GM19467 (cell line): ENCODE measurements at regions not wholly inside any gene's neighbourhood (a gene's known extent, or its start where the extent isn't known, plus 50 kb on each side); places are given as distances from the start of the nearest gene placed in this dataset.

Experiments
- ATAC-seq: cut with Tn5 transposase; IDR thresholded peaks from one replicate; pipeline ENCODE4 v1.9.1; 2021; ENCODE audit warnings: mild to moderate bottlenecking, moderate library complexity; ENCODE audit not compliant: unreplicated experiment

DNA sequence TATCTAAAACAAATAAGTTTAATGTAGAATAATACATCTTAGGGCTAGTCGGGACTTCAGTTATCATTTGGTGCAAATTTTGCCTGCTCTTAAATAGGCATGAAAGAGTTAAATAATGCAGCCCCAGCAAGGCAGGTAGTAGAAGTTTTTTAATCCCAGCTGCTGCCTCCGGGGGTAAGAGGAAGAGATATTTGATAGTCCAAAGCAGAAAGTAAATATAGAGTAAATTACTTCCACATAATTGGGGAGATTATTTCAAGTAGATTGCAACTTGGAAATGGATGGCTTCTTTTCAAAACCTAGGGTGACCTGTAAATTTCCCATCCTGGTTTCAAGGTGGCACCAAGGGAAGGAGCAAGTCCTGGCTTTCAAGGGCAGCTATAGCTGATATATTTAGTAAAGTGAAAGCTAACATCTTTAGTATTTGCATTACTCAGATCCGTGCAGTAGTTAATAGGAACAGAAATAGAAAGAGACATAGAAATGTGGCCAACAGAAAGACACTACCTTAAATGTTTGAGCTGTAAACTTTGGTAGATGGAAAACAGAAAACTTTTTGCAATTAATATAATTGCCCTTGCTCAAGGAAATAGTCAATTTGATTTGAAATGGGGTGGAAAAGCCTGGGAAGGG, 109.1 kb downstream of the LMO4 start:
- peak; percentile 72 for ATAC-seq

DNA sequence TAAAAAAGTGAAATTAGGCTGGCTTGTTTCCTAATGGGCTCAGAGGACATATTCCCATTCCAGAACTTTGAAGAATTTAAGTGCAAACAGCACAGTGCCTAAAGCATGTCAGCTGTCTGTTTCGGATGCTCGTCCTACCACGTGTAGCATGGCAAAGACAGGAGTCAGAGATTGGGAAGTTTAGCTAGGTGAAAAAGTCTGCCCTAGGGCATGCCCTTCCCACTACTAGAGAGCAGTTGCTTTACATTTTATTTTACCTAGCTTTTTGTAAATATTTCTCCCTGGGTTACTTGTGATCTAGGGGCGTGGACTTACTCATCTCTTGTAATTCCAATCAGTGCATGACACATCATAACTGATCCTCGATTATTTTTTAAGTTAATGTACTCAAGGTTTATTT, 111.1 kb downstream of the LMO4 start:
- ATAC-seq, result no peak

DNA sequence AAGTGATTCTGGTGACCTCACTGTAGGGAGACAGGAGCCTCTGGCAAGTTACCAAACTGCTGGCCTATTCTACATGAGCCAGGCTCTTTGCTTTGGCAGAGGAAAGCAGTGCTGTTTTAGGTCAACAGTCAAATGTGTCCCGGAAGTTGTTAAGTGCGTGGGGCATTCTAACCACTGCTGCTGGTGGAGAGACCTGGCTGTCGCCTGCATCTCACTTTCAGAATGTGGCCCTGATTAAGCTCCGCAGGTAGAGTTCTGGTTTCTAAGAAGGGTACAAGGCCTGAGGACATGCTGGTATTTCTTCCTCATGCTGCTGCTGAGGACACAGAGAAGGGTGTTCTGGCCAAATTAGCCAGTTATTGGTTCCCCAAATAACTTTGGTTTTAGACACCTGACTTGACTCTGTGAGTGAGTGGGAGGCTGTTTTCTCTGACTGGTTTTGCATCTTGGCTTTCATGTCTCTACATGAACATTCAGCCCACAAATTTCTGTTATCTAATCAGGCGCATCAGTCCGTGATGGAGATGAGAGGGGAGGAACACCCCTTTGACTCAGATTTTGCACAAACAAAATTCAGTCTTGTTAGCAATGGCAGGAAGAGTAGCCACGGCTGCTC, 120.8 kb downstream of the LMO4 start:
- ATAC-seq, result peak; percentile 85

DNA sequence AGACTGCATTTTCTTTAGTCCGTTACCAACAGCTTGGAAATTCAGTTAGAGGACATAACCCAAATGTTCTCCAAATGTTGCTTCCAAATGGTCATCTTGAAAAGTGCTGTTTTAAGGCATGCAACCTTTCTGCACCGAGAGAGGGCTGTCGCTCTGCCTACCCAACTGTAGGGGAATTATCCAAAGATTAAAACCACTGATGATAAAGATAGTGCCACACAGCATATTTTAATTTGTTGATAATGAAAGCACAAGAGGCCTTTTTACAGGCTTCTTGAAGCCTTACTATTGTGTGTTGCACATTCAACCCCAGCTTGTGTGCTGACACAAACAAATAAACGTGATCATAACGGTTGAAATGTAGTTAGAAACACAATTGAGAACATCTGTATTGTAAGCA, 121.5 kb downstream of the LMO4 start:
- ATAC-seq, result no peak

DNA sequence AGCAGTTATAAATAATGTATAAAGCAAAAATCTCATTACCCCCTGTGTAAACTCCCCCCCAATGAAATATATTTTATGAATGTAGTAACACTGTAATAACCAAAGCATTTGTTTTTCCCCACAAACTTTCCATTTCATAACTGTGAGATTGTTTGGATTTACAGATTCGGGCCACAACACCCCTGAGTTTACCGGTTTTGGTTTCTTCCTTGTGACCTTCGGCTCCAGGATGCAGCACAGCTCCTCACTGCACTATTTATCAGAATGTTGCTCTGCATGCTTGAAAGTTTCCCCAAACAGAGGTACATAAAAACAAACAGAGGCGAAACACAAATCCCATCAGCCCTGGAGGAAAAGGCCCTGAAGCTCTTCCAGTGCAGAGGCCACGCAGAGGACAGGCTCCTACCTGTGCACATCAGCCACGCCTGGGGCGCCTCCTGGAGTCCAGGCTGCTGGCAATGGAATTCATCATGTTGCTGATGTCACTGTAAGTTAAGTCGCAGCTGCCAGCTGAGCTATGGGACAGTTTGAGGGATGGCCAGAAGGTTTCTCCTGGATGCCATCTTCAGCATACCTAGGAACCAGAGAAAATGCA, 122.0 kb downstream of the LMO4 start:
- no peak for ATAC-seq

DNA sequence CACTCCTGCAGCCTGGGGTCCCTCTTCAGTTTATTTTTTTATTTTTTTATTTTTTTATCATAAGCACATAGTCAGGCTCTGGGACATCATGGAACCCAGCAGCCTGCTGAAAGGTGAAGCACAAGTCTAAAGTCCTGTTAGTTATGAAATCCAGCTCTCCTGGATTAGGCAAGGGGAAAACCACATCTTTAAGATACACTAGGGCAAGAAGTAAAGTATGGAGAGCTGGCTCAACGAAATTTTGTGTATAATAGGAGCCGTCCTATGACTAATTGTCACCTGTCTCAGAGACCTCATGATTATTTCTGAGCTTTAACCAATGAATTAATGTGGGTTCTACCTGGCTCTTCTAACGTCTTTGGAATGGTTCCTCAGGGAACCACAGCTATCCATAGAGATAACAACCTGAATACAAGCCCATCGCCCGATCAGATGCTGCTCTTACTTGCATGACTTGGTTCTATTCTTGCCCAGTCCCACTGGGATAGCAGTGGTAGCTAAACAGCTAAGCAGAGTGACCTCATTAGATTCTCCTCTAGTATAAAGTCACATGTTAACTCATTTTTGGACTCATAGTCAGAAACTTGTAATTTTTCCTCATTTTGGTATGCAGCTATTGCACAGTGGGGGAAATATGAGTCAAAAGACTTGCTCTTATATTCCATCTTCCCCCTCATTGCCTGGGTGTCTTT, 122.7 kb downstream of the LMO4 start:
- no peak for ATAC-seq

DNA sequence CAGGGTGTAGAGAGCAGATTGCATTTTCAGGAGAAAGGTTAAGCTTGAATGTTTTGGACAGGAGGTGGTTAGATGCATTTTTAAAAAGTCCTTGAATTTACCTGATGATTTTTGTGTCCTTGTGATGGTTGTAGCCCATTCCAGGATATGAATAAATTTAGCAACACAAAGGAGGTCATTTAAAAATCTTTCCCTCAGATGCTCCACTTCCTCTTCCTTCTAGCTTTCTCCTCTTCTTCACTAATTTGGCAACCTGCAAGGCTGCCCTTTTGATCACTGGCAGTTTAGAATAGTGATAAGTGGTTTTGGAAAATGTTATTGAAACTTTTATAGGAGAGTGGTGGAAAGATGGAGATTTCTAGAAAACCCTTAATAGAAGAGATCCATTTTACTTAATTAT, 124.0 kb downstream of the LMO4 start:
- ATAC-seq, result no peak

DNA sequence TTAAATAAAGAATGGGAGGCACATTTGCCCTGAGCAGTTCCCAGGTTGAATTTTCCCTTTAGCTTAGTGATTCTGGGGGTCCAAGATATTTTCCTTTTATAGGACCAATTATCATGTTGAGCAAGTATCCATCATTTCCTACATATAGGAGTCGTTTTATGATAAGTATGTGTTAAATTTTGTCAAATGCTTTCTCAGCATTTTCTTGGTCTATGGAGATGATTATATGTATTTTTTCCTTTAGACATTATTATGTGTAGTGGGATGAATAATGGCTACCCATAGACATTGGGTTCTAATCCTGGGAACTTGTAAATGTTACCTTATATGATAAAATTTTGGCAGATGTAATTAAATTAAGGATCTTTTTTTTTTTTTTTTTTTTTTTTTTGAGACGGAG, 128.7 kb downstream of the LMO4 start:
- ATAC-seq, result no peak

DNA sequence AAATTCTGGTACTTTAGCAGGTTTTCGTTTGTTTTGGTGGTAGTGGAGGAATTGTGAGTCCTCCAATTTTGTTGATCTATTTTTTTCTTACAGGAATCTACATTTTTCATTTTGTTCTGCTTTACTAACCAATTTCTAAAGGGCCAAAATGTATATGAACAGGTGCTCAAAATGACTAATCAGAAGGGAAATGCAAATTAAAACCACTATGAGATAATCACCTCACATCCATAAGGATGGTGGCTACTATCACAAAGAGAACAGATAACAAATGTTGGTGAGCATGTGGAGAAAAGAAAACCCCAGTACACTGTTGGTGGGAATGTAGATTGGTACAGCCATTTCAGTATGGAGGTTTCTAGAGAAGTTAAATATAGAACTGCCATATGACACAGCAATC, 134.2 kb downstream of the LMO4 start:
- ATAC-seq, result no peak

DNA sequence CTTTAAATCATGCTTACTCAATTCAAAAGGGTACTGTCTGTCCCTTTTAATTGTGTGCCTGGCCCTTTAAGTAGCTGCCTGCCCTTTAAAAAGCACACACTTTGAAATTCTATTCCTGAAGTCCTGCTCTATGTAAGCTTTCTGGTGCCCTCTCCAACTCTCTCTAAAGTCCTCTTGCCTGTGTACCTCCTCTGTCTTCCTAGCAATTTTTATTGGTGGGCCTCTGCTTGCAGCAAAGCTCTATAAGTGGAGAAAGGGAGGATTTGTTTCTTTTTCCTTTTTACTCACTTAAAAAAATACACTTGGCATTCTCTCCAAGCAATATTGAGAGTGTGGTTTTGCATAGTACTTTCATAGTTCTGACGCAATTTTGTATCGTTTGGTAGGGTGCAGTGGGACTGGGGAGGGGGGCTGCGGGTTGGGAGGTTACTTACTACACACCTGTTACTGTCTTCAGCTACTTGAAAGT, 135.4 kb downstream of the LMO4 start:
- peak; percentile 56 for ATAC-seq

DNA sequence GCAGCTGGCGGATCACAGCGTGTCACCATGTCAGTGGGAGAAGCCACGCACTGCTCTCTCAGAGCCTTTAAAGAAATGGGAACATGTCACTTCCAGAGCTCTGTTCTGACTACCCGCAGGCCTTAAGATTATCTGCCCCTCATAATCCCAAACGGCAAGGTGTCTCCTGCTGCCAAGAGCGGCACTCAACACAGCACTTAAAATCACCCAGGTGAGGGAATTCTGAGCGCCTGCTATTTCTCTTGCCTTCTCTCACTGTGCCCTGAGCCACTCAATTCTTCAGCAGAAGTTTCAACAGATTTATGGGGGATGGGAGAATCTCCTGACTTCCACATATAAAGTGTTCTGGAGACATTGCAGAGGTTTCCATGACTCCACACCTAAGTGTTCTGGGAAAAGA, 137.9 kb downstream of the LMO4 start:
- no peak for ATAC-seq

DNA sequence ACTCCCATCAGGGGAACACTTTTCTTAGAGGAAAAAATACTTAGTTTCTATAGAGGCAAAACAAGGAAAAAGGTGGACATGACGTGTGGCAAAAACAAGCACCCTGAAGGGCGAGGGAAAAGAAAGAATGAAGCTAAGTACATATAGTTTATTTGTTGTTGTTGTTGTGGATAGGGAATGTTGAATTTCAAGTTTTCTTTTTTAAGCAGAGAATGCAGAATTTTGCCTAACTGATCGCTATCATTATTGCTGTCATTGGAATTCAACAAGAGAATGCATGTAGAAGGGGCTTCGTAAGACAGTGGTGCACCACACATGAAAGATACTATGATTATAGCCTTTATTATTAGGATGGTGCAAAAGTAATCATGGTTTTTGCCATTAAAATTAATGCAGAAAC, 144.0 kb downstream of the LMO4 start:
- no peak for ATAC-seq

DNA sequence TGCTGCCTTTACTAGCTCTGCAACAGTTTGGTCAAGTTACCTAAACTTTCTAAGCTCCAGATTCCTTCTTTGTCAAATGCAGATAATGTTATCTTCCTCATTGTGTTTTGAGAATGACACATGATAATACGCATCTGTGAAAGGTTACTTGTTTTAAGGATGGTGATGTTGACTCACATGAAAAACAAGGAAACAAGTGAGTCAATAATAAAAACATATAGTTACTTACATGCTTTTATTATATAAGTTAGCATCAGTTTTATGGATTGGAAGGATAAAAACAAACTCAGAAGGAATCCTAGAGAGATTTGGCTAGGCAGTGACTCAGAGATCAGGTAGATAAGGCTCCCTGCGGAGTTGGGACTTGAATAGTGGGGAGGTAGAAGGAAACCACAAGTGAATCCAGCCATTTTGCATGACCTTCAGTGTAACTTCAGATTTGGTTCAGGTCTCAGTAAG, 144.6 kb downstream of the LMO4 start:
- no peak for ATAC-seq

DNA sequence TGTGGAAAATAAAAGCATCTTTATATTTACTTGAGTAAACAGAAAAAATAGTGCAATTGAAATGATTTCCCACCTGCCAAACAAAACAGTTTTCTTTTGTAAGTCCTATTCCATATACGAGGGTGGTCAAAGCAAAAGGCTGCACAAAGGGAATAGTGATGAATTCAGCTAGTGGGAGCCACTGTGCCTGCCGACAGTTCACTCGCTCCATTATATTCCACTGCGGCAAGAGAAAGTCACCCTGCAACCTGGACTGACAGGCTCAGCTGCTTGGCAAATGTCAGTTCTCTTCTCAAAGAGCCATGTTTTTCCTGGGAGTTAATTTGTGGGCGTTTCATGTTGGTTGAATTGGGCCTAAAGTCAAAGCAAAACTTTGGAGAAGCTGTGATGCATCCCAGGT, 145.4 kb downstream of the LMO4 start:
- ATAC-seq, result no peak

DNA sequence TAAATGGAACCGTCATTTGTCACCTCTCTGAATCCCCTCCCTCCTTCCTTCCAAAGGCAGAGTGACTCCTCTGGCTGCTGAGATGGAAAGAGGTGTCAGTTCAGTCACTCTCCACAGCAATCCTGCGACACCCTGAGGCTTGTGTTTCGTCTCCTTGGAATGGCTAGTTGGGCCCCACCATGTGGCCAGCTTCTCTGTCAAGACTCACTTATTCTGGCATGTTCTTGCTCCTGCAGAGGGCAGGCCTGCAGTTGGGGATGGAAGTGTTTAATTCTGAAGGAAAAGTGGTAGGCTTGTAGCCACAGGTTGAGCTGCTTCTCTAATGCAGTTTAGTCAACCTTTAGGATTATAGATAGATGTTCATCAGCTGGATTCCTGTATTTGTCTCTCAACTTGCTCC, 149.6 kb downstream of the LMO4 start:
- ATAC-seq, result no peak

DNA sequence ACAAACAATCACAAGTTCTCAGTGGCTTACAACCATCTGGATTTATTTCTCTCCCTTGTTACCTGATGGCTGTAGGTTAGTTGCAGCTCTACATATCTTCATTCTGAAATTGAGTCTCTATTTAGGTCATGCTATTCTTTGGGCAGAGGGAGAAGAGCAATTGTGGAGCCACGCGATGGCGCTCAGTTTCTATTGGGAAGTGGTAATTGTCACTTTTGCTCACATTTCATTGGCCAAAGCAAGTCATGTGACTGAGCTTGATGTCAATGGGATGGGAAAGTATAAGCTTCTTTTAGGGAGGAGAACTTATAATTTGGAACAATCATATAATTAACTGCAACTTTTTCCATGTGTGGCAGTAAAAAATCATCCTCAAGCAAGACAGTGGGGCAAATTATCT, 166.5 kb downstream of the LMO4 start:
- ATAC-seq, result no peak

DNA sequence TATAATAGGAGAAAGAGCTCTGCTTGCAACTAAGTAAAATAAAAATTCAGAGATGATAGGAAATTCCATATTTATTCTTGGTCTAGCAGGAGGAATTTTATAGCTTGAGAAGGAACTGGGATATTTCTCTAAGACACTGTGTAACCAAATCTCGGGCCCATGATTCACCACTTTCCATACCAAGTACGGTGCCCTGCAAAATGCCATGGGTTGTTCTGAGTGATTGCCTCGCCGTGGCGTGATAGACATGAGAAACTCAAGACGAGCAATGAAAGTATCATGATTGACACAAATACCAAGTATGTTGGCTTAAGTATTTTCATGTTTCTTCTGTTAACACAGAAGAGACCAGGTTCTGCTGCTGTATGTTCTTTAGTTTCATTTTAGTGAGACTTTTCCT, 167.2 kb downstream of the LMO4 start:
- ATAC-seq, result no peak

DNA sequence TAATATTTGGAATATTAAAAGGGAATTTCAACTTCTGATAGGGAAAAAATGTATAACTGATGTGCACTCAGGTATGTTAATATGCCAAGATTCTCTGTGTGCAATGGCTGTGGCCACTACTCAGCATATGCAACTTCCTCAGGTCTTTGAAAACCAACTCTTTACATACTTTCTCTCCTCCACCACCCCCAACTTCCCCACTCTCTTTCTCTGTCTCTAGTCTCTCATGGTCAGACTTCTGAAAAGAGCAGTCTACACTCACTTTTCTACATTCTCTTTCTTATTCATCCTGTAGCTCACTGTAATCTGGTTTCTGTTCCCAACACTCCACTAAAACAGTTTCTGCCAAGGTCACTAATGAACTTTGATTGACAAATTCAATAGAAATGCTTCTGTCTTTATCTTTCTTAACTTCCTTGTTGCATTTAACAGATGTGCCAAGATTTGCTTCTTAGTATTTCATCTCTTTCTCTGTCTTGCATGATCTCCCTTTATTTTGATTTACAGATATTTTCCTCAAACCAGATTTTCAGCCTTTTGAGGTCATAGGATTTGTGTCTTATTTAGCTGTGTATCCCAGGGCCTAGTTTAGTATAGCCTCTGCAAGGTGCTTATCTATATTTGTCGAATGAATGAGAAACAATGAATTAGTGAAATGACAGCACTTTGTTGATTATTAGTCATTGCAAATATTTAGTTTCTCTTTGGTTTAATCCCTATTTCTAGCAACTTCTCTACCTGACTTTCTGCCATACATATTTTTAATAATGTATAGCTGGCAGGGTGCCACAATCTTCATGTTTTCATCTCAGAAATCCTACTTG, 168.9 kb downstream of the LMO4 start:
- no peak for ATAC-seq

DNA sequence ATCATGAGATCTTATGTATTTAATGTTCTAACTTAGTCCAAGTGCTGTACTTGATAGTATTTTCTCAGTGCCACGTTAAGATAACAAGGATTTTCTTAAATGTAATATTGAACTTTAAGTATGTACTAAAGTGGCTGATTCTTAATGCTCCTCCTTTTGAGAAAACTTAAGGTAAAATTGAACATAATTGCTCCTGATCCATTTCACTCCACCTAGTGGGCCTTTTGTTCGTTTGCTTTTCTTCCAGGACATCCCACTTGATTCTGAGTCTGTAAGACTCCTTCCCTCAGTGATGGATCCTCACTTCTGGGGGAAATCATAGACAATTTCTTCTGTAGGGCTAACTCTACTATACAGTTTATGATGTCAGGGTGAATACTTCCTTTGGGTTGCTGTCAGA, 173.1 kb downstream of the LMO4 start:
- no peak for ATAC-seq

DNA sequence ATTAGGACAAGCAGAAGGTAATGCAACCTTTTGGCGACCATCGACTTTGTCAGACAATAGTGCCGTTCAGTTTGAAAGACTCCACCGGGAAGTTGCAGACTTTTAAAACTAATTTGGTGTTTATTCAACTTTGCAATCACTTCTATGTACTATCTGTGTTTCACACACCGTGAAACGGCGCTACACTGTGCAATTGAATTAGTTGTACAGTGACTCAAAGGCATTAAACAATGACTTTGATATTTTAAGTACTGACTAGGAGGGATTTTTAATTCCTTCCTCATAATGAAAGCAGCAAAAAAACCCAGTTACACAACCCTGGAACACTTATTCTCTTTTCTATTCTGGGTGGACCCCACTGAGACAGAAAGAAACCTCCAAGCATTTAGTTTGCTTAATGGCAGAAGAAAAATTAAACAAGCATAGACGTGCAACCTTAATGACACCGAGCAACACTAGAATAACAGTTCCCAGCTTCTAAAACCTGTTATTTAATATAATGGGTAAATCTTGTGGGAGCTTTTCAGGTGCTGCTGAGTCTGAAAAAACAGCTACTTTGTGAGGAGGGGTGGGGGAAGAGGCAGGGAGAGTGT, 176.8 kb downstream of the LMO4 start:
- ATAC-seq, result no peak

DNA sequence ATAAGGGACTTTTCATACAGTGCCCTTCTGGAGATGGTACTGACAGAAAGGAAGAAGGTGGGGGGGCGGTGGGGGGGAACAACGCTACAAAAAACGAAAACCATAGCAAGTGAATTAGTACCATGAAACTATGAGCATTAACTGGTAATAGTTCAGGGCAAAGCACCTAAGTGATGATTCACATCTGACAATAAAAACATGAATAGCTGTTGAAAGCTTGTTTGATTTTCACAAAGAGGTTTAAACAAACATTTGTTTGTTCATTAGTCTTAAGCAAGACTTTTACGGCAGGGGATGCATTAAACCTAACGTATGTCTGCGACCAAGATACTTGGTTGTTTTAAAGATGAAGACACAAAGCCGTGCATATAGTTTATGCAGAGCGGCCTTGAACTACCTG, 177.5 kb downstream of the LMO4 start:
- no peak for ATAC-seq
